HepG2 (cell line): ENCODE measurements at regions not wholly inside any gene's neighbourhood (a gene's known extent, or its start where the extent isn't known, plus 50 kb on each side); places are given as distances from the start of the nearest gene placed in this dataset.

Experiments used
- ATAC-seq: fragments of 200-7000 bp; cut with Tn5 transposase; 3 replicates; pipeline ENCODE4 v1.9.1; 2020; ENCODE audit warnings: mild to moderate bottlenecking, moderate library complexity
- BruUV-seq: library from RNA; stranded (reverse); fragments of 400-500 nt; replicated peaks from 2 replicates; lab custom pipeline; 2021; lab: Mats Ljungman, UMichigan
- CTCF ChIA-PET: fragments of 300-600 bp; formaldehyde crosslinking; extraction: SDS; loops from one replicate; lab custom pipeline; 2021; ENCODE audit warnings: low total read pairs, inconsistent platforms, low intra/inter-chr PET ratio; lab: Yijun Ruan, JAX
- POLR2A ChIA-PET: fragments of 350-600 bp; sonication (Branson Sonifier 250); formaldehyde crosslinking; loops from one replicate; lab custom pipeline; 2020; ENCODE audit warnings: antibody characterized with exemption, inconsistent platforms; lab: Yijun Ruan, JAX
- DNase-seq: peaks from one replicate; pipeline ENCODE4 v3.0.0-alpha.2; 2015; ENCODE audit warnings: low spot score
- FAIRE-seq: peaks from 3 replicates; lab custom pipeline; 2011; peaks lifted over from hg19 to GRCh38; lab: Jason Lieb, UNC
- H2AFZ ChIP-seq: one replicate; pipeline ENCODE4 v1.6.1; 2011; ENCODE audit warnings: low read length, inconsistent platforms
- H3K27ac ChIP-seq: fragments of 300-600 bp; 3 replicates; pipeline ENCODE4 v1.8.0; 2011; ENCODE audit warnings: mixed run types, mild to moderate bottlenecking, mixed read lengths, low read length, inconsistent platforms; ENCODE audit not compliant: insufficient read depth; ENCODE audit errors: extremely low read length
- H3K27me3 ChIP-seq, 2 experiments: fragments of 200-600 bp in 1 of 2; 2 replicates in 1 of 2; 3 replicates in 1 of 2; pipeline versions ENCODE4 v1.6.0 to v1.8.0; 2011; ENCODE audit warnings: low read length in 2 of 2, mild to moderate bottlenecking in 2 of 2, moderate library complexity in 2 of 2, inconsistent platforms in 1 of 2; ENCODE audit not compliant: insufficient read depth in 2 of 2, control insufficient read depth in 1 of 2
- H3K36me3 ChIP-seq, 2 experiments: fragments of 200-600 bp in 1 of 2; replicated peaks in 1 of 2; 2 replicates in 1 of 2; 3 replicates in 1 of 2; pipeline versions ENCODE4 v1.5.1 to v1.8.0; 2011; ENCODE audit warnings: low read length in 2 of 2, inconsistent platforms in 1 of 2; ENCODE audit not compliant: insufficient read depth in 2 of 2, control insufficient read depth in 1 of 2
- H3K4me1 ChIP-seq: 2 replicates; pipeline ENCODE4 v1.5.1; 2012; ENCODE audit warnings: low read length, inconsistent platforms; ENCODE audit not compliant: insufficient read depth
- H3K4me2 ChIP-seq: 2 replicates; pipeline ENCODE4 v1.6.0; 2011; ENCODE audit warnings: low read depth, low read length, inconsistent platforms
- H3K4me3 ChIP-seq, 3 experiments: fragments of 200-600 bp in 1 of 3; sonication (generic), shearing (Covaris generic) in 1 of 3; replicated peaks in 1 of 3; 2 replicates each; pipeline ENCODE4 v1.5.1; 2011 to 2016; ENCODE audit warnings: low read length in 3 of 3, inconsistent platforms in 2 of 3, low read depth in 2 of 3, mild to moderate bottlenecking in 2 of 3, control low read depth in 1 of 3, mixed read lengths in 1 of 3; ENCODE audit not compliant: insufficient read depth in 1 of 3
- H3K79me2 ChIP-seq: one replicate; pipeline ENCODE4 v1.6.1; 2011; ENCODE audit warnings: low read length, inconsistent platforms; ENCODE audit not compliant: insufficient read depth
- H3K9ac ChIP-seq: 2 replicates; pipeline ENCODE4 v1.6.0; 2011; ENCODE audit warnings: mild to moderate bottlenecking, low read depth, low read length, inconsistent platforms; ENCODE audit not compliant: insufficient read depth
- H3K9me3 ChIP-seq: 2 replicates; pipeline ENCODE4 v1.5.1; 2012; ENCODE audit warnings: mild to moderate bottlenecking, low read length
- H4K20me1 ChIP-seq: 2 replicates; pipeline ENCODE4 v1.6.0; 2011; ENCODE audit warnings: inconsistent platforms, mild to moderate bottlenecking, low read length, moderate library complexity; ENCODE audit not compliant: insufficient read depth
- FLYWCH1 ChIP-seq: sonication (generic); formaldehyde crosslinking; IDR thresholded peaks from 2 replicates; pipeline ENCODE4 v1.8.1; 2023; ENCODE audit warnings: mild to moderate bottlenecking, missing genetic modification reagents
- MAX ChIP-seq: IDR thresholded peaks from 2 replicates; pipeline ENCODE4 v1.6.1; 2012; ENCODE audit warnings: inconsistent platforms
- NR2F6 ChIP-seq, 2 experiments: IDR thresholded peaks; 2 replicates each; pipeline ENCODE4 v1.6.1; 2016; ENCODE audit warnings: antibody characterized with exemption in 1 of 2, mild to moderate bottlenecking in 1 of 2
- PHB2 ChIP-seq: fragments of 450-650 bp; IDR thresholded peaks from 2 replicates; pipeline ENCODE4 v1.6.1; 2018; ENCODE audit not compliant: partially characterized antibody
- RARA ChIP-seq: IDR thresholded peaks from 2 replicates; pipeline ENCODE4 v1.6.1; 2016; ENCODE audit warnings: missing genetic modification reagents, missing compliant biosample characterization
- SMAD9 ChIP-seq: sonication (generic); formaldehyde crosslinking; IDR thresholded peaks from 2 replicates; pipeline ENCODE4 v1.5.1; 2020; ENCODE audit warnings: mild to moderate bottlenecking, missing genetic modification reagents
- SNAPC5 ChIP-seq: sonication (generic); formaldehyde crosslinking; IDR thresholded peaks from 2 replicates; pipeline ENCODE4 v1.8.1; 2023; ENCODE audit warnings: mild to moderate bottlenecking, missing genetic modification reagents, borderline replicate concordance
- SP4 ChIP-seq: sonication (generic); formaldehyde crosslinking; IDR thresholded peaks from 2 replicates; pipeline ENCODE4 v1.8.1; 2023; ENCODE audit warnings: mild to moderate bottlenecking, missing genetic modification reagents
- TP53 ChIP-seq: sonication (generic); formaldehyde crosslinking; conservative IDR thresholded peaks from 2 replicates; pipeline ENCODE4 v1.4.0; 2020; ENCODE audit warnings: missing genetic modification reagents
- TRIM22 ChIP-seq: fragments of 450-650 bp; IDR thresholded peaks from 2 replicates; pipeline ENCODE4 v1.6.1; 2017
- ZBTB14 ChIP-seq: sonication (generic); formaldehyde crosslinking; IDR thresholded peaks from 2 replicates; pipeline ENCODE4 v1.4.0; 2020; ENCODE audit warnings: missing genetic modification reagents
- WGBS: methylation state at CpG from one replicate; pipeline ENCODE4 v1.1.6; 2017; ENCODE audit warnings: low lambda C conversion rate; 5-methylcytosine and 5-hydroxymethylcytosine counted together
- in situ Hi-C: cut with HindIII; loops from 2 replicates; pipeline ENCODE4 v1.10.0; 2017; ENCODE audit warnings: low pct_unique_long_range_greater_than_20kb; ENCODE audit not compliant: extremely low pct_ligation_motif_present
- intact Hi-C: fragments of 100-400 bp; cut with micrococcal nuclease; formaldehyde crosslinking; loops from one replicate; pipeline ENCODE4 v1.10.0; 2022; ENCODE audit not compliant: unreplicated experiment

- intact Hi-C loops: loop anchor here (2.0 kb wide), 1 partner anchor 199 kb away; no protein-coding TSS in a partner anchor
- Histone ChIP-seq H2AFZ (no peak overlapping the region), H3K4me2 (peak overlapping the region; percentile 67; the same call in 1 of the 2 replicates), H3K36me3 (no peaks in the 10 kb centered on the region), H3K4me3 (peak overlapping the region in 1 of 3 experiments; percentile 67; a peak in 3 of 6 replicates), H3K27ac (no peak overlapping the region), H3K79me2 (no peaks in the 10 kb centered on the region), H3K9me3 (no peaks in the 10 kb centered on the region), H4K20me1 (no peaks in the 10 kb centered on the region), H3K27me3 (peaks cover 2 to 8% of the 10 kb centered on the region in 2 experiments; a peak in 2 of 5 replicates), H3K9ac (no peak overlapping the region), H3K4me1 (peaks cover 37% of the 10 kb centered on the region)
- ChIA-PET CTCF (interaction anchor here (1.4 to 2.9 kb wide), 2 partner anchors 200 to 239 kb away, joined by 5 to 18 read pairs; no protein-coding TSS in a partner anchor), POLR2A (no interaction called here)
- WGBS: 100% methylated on average over 1 of the region's 19 CpGs
- FAIRE-seq (no peak), DNase-seq (no peak), ATAC-seq (peak; percentile 14; the same call in 2 of the 3 replicates)
- in situ Hi-C loops: loop anchor here (5.0 kb wide), 3 partner anchors 100 to 595 kb away; partner anchors contain the start of gene MAML3
- no TSS peak for BruUV-seq
- TF ChIP-seq FLYWCH1 (0 out of 2 replicates have a peak, but pooled peaks have one; percentile 24), TRIM22 (no peak), MAX (0 out of 2 replicates have a peak, but pooled peaks have one; percentile 2), SP4 (CRISPR knock-in tag) (0 out of 2 replicates have a peak, but pooled peaks have one; percentile 31)
Measured at GRCh38 chr4:140252141-140252741, 98.3 kb upstream of the MAML3 start.

- no peak overlapping the region for H3K4me2 ChIP-seq
- H4K20me1 ChIP-seq: no peaks in the 10 kb centered on the region
- in situ Hi-C loops: loop anchor here (5.0 kb wide), 3 partner anchors 99 to 594 kb away; partner anchors contain the start of gene MAML3
- H3K36me3 ChIP-seq: no peaks in the 10 kb centered on the region
- H3K27me3 ChIP-seq: peaks cover 2 to 8% of the 10 kb centered on the region in 2 experiments; a peak in 2 of 5 replicates
- CTCF ChIA-PET: no interaction called here
- no peak overlapping the region for H3K9ac ChIP-seq
- FAIRE-seq: no peak
- no peaks in the 10 kb centered on the region for H3K79me2 ChIP-seq
- H3K4me3 ChIP-seq: no peak overlapping the region
- BruUV-seq: no TSS peak
- peaks cover 31% of the 10 kb centered on the region for H3K4me1 ChIP-seq
- 87% methylated on average over 2 of the region's 5 CpGs for WGBS
- ATAC-seq: no peak
- H2AFZ ChIP-seq: no peak overlapping the region
- H3K9me3 ChIP-seq: no peaks in the 10 kb centered on the region
- no peak overlapping the region for H3K27ac ChIP-seq
- POLR2A ChIA-PET: no interaction called here
- DNase-seq: no peak
- intact Hi-C loops: no loop called here
- TF ChIP-seq PHB2 (no peak), ZBTB14 (no peak), TP53 (CRISPR knock-in tag) (no peak), NR2F6 (IDR thresholded peaks at IDR 0.05) (no peak), NR2F6 (CRISPR knock-in tag; IDR thresholded peaks at IDR 0.05) (no peak), SNAPC5 (CRISPR knock-in tag) (no peak), SMAD9 (CRISPR knock-in tag) (no peak), RARA (no peak)
Measured at GRCh38 chr4:140251571-140251970, 97.6 kb upstream of the MAML3 start.
